HCT116 (cell line): ENCODE measurements at regions not wholly inside any gene's neighbourhood (a gene's known extent, or its start where the extent isn't known, plus 50 kb on each side); places are given as distances from the start of the nearest gene placed in this dataset.

Source experiments
- EZH2 ChIP-seq: fragments of 200-600 bp; sonication (generic); IDR thresholded peaks from 2 replicates; pipeline ENCODE4 v1.6.1; 2017; ENCODE audit warnings: antibody characterized with exemption, mixed run types
- FOSL1 ChIP-seq: IDR thresholded peaks from 2 replicates; pipeline ENCODE4 v1.6.1; 2012; ENCODE audit warnings: low read depth
- MAX ChIP-seq: IDR thresholded peaks from 2 replicates; pipeline ENCODE4 v1.6.1; 2012
- YY1 ChIP-seq: IDR thresholded peaks from 2 replicates; pipeline ENCODE4 v1.6.1; 2011; ENCODE audit warnings: low read length, low read depth, moderate library complexity, mild to moderate bottlenecking; ENCODE audit not compliant: insufficient replicate concordance; ENCODE audit errors: extremely low read depth

DNA sequence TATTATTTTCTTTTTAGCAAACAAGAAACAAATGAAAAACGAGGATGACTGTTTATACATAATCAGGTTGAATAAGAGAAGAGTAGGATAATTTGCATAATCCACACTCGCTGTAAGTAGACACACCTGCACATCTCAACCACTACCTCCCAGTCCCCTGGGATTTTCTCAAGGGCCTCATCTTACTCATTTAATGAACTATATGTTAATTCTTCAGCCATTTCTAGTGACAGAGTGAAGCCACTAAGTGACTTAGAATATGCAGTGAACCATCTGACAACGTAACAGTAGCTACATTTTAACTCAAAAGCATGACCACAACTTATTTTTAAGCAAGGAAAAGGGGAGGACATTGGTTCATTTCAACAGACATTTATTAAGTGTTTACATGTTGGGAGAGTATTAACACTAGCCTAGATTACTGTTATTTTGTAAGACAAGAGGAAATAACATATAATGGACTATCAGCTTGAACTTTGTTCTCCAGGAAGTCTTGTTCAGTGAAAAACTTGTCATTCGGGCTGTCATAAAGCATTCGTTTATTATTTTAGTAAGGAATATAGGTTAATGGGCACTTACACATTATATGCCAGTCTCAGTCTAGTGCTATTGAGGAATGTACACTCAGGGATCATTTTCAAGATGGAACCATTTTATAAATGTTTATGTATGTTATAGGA, 173.0 kb upstream of the ROBO2 start:
- TF ChIP-seq MAX, result no peak
- TF ChIP-seq FOSL1, result no peak
- TF ChIP-seq EZH2, result no peak
- TF ChIP-seq YY1, result no peak
